H9 (cell line): ENCODE measurements at regions not wholly inside any gene's neighbourhood (a gene's known extent, or its start where the extent isn't known, plus 50 kb on each side); places are given as distances from the start of the nearest gene placed in this dataset.

Source experiments
- DNase-seq: peaks from one replicate; pipeline ENCODE4 v3.0.0-alpha.2; 2017
- H2AFZ ChIP-seq: one replicate; pipeline ENCODE4 v1.6.1; 2013; ENCODE audit warnings: mild to moderate bottlenecking, low read length, control low read depth, moderate library complexity
- H2AK5ac ChIP-seq: 2 replicates; pipeline ENCODE4 v1.6.1; 2013; ENCODE audit warnings: low read length, control low read depth, mixed read lengths; ENCODE audit not compliant: insufficient read length
- H2BK120ac ChIP-seq: one replicate; pipeline ENCODE4 v1.6.1; 2013; ENCODE audit warnings: low read depth, mild to moderate bottlenecking, low read length, control low read depth, inconsistent platforms; ENCODE audit not compliant: poor library complexity, severe bottlenecking
- H2BK12ac ChIP-seq: 2 replicates; pipeline ENCODE4 v1.6.1; 2013; ENCODE audit warnings: low read length, control low read depth, mixed read lengths, low read depth; ENCODE audit not compliant: insufficient read length
- H2BK15ac ChIP-seq: 2 replicates; pipeline ENCODE4 v1.6.1; 2013; ENCODE audit warnings: low read depth, low read length, control low read depth
- H2BK20ac ChIP-seq: one replicate; pipeline ENCODE4 v1.6.1; 2013; ENCODE audit warnings: low read depth, mild to moderate bottlenecking, low read length, control low read depth, inconsistent platforms; ENCODE audit not compliant: poor library complexity, severe bottlenecking
- H2BK5ac ChIP-seq: 2 replicates; pipeline ENCODE4 v1.6.1; 2013; ENCODE audit warnings: low read length, control low read depth, mixed read lengths; ENCODE audit not compliant: insufficient read length
- H3K14ac ChIP-seq: 2 replicates; pipeline ENCODE4 v1.6.1; 2013; ENCODE audit warnings: low read length, control low read depth; ENCODE audit not compliant: insufficient read depth
- H3K18ac ChIP-seq: 2 replicates; pipeline ENCODE4 v1.6.1; 2013; ENCODE audit warnings: low read depth, mild to moderate bottlenecking, mixed read lengths, low read length, control low read depth; ENCODE audit not compliant: insufficient read length
- H3K23ac ChIP-seq: 2 replicates; pipeline ENCODE4 v1.6.1; 2013; ENCODE audit warnings: low read length, control low read depth, mixed read lengths, low read depth; ENCODE audit not compliant: insufficient read length
- H3K23me2 ChIP-seq: 2 replicates; pipeline ENCODE4 v1.6.1; 2013; ENCODE audit warnings: low read depth, mild to moderate bottlenecking, mixed read lengths, low read length, control low read depth; ENCODE audit not compliant: insufficient read length, poor library complexity, severe bottlenecking
- H3K27ac ChIP-seq: 2 replicates; pipeline ENCODE4 v1.5.1; 2013; ENCODE audit warnings: low read length, control low read depth, mixed read lengths, low read depth; ENCODE audit not compliant: insufficient read length
- H3K27me3 ChIP-seq: 2 replicates; pipeline ENCODE4 v1.6.1; 2013; ENCODE audit warnings: low read length, control low read depth, inconsistent platforms; ENCODE audit not compliant: insufficient read depth
- H3K4ac ChIP-seq: 2 replicates; pipeline ENCODE4 v1.6.1; 2013; ENCODE audit warnings: low read depth, mild to moderate bottlenecking, control low read depth, inconsistent platforms, low read length, moderate library complexity
- H3K4me1 ChIP-seq: 2 replicates; pipeline ENCODE4 v1.6.1; 2013; ENCODE audit warnings: low read length, control low read depth, inconsistent platforms; ENCODE audit not compliant: insufficient read depth
- H3K4me2 ChIP-seq: 2 replicates; pipeline ENCODE4 v1.6.1; 2013; ENCODE audit warnings: low read length, control low read depth, mixed read lengths; ENCODE audit not compliant: insufficient read length, insufficient read depth
- H3K56ac ChIP-seq: 2 replicates; pipeline ENCODE4 v1.6.1; 2013; ENCODE audit warnings: low read depth, mild to moderate bottlenecking, mixed read lengths, low read length, control low read depth; ENCODE audit not compliant: insufficient read length
- H3K79me1 ChIP-seq: 2 replicates; pipeline ENCODE4 v1.6.1; 2013; ENCODE audit warnings: low read depth, mild to moderate bottlenecking, moderate library complexity, low read length, control low read depth, inconsistent platforms; ENCODE audit not compliant: insufficient read depth, poor library complexity, severe bottlenecking
- H3K79me2 ChIP-seq: 2 replicates; pipeline ENCODE4 v1.6.1; 2013; ENCODE audit warnings: low read length, control low read depth, inconsistent platforms; ENCODE audit not compliant: insufficient read depth
- H3K9ac ChIP-seq: 2 replicates; pipeline ENCODE4 v1.6.1; 2013; ENCODE audit warnings: low read length, control low read depth, mixed read lengths; ENCODE audit not compliant: insufficient read length; ENCODE audit errors: extremely low read depth
- H3K9me3 ChIP-seq: one replicate; pipeline ENCODE4 v1.6.1; 2013; ENCODE audit warnings: low read depth, low read length, inconsistent platforms; ENCODE audit not compliant: control insufficient read depth
- H3T11ph ChIP-seq: one replicate; pipeline ENCODE4 v1.6.1; 2013; ENCODE audit warnings: mild to moderate bottlenecking, low read length, control low read depth, inconsistent platforms
- H4K20me1 ChIP-seq: one replicate; pipeline ENCODE4 v1.6.1; 2013; ENCODE audit not compliant: control insufficient read depth, insufficient read length, insufficient read depth
- H4K5ac ChIP-seq: 2 replicates; pipeline ENCODE4 v1.6.1; 2013; ENCODE audit warnings: low read depth, mild to moderate bottlenecking, mixed read lengths, low read length, control low read depth; ENCODE audit not compliant: insufficient read length
- H4K8ac ChIP-seq: replicated peaks from 2 replicates; pipeline ENCODE4 v1.6.1; 2013; ENCODE audit warnings: low read length, control low read depth, mixed read lengths, low read depth; ENCODE audit not compliant: insufficient read length
- H4K91ac ChIP-seq: 2 replicates; pipeline ENCODE4 v1.6.1; 2013; ENCODE audit warnings: low read depth, mild to moderate bottlenecking, moderate library complexity, mixed read lengths, low read length, control low read depth; ENCODE audit not compliant: insufficient read length
- H3K27ac Mint-ChIP-seq, 3 experiments: 2 replicates in 2 of 3; 3 replicates in 1 of 3; pipeline ENCODE4 v1.8.0; 2020 to 2021; ENCODE audit warnings: mixed read lengths in 3 of 3, mild to moderate bottlenecking in 1 of 3, moderate library complexity in 1 of 3
- H3K27me3 Mint-ChIP-seq: 2 replicates; pipeline ENCODE4 v1.8.0; 2021; ENCODE audit warnings: low read depth, mild to moderate bottlenecking, moderate library complexity, mixed read lengths
- H3K36me3 Mint-ChIP-seq, 3 experiments: 2 replicates in 2 of 3; 3 replicates in 1 of 3; pipeline ENCODE4 v1.8.0; 2020 to 2021; ENCODE audit warnings: low read depth in 3 of 3, mixed read lengths in 3 of 3; ENCODE audit not compliant: insufficient read depth in 1 of 3
- H3K4me1 Mint-ChIP-seq, 2 experiments: 2 replicates each; pipeline ENCODE4 v1.8.0; 2020; ENCODE audit warnings: mixed read lengths in 2 of 2
- H3K4me3 Mint-ChIP-seq, 2 experiments: 2 replicates in 1 of 2; 3 replicates in 1 of 2; pipeline ENCODE4 v1.8.0; 2020 to 2021; ENCODE audit warnings: mild to moderate bottlenecking in 2 of 2, mixed read lengths in 2 of 2, moderate library complexity in 1 of 2
- H3K9me3 Mint-ChIP-seq, 2 experiments: 2 replicates in 1 of 2; 3 replicates in 1 of 2; pipeline ENCODE4 v1.8.0; 2020; ENCODE audit warnings: mild to moderate bottlenecking in 2 of 2, mixed read lengths in 2 of 2, moderate library complexity in 1 of 2
- CTCF ChIP-seq: fragments of 200-600 bp; sonication (generic); conservative IDR thresholded peaks from 3 replicates; pipeline ENCODE4 v1.8.0; 2021; ENCODE audit warnings: antibody characterized with exemption, mild to moderate bottlenecking
- WGBS: extraction: QIAGEN DNeasy Blood & Tissue Kit; methylation state at CpG from one replicate; pipeline ENCODE4 v1.1.7; 2013; ENCODE audit warnings: missing lambda C conversion rate, low lambda C conversion rate, mixed read lengths; ENCODE audit not compliant: insufficient read length; ENCODE audit errors: extremely low coverage; 5-methylcytosine and 5-hydroxymethylcytosine counted together

GRCh38 chr16:66107661-66108060, 258.8 kb upstream of the CDH5 start:
- no peak overlapping the region for H3K4ac ChIP-seq
- no peaks in the 10 kb centered on the region for H4K20me1 ChIP-seq
- Mint-ChIP-seq H3K4me3 (no peak overlapping the region), H3K4me1 (no peaks in the 10 kb centered on the region), H3K9me3 (no peaks in the 10 kb centered on the region), H3K27me3 (peaks cover 4% of the 10 kb centered on the region), H3K27ac (no peak overlapping the region), H3K36me3 (no peaks in the 10 kb centered on the region)
- no peak overlapping the region for H3T11ph ChIP-seq
- H3K18ac ChIP-seq, result no peak overlapping the region
- H3K79me2 ChIP-seq, result no peaks in the 10 kb centered on the region
- H2BK12ac ChIP-seq, result no peak overlapping the region
- H3K4me2 ChIP-seq, result no peak overlapping the region
- no peak overlapping the region for H3K23ac ChIP-seq
- no peak overlapping the region for H3K9ac ChIP-seq
- H2AK5ac ChIP-seq, result no peak overlapping the region
- no CpG with 5 or more reads among the region's 1 CpG for WGBS
- H3K23me2 ChIP-seq, result no peaks in the 10 kb centered on the region
- no peak overlapping the region for H3K27ac ChIP-seq
- no peak overlapping the region for H3K56ac ChIP-seq
- H2BK20ac ChIP-seq, result no peak overlapping the region
- H4K5ac ChIP-seq, result no peak overlapping the region
- no peaks in the 10 kb centered on the region for H3K4me1 ChIP-seq
- no peaks in the 10 kb centered on the region for H3K79me1 ChIP-seq
- H2BK5ac ChIP-seq, result no peak overlapping the region
- DNase-seq, result no peak
- TF ChIP-seq CTCF, result no peak
- H3K27me3 ChIP-seq, result no peaks in the 10 kb centered on the region
- H2BK120ac ChIP-seq, result no peak overlapping the region
- no peaks in the 10 kb centered on the region for H3K9me3 ChIP-seq
- H2AFZ ChIP-seq, result no peak overlapping the region
- no peak overlapping the region for H3K14ac ChIP-seq
- H4K8ac ChIP-seq, result no peak overlapping the region
- no peak overlapping the region for H4K91ac ChIP-seq
- H2BK15ac ChIP-seq, result no peak overlapping the region
